Uterus (tissue), 2 donors: ENCODE measurements at regions not wholly inside any gene's neighbourhood (a gene's known extent, or its start where the extent isn't known, plus 50 kb on each side); places are given as distances from the start of the nearest gene placed in this dataset.

Experiments
- POLR2A ChIP-seq, 2 donors: fragments of 450-650 bp; IDR thresholded peaks; one replicate each; pipeline ENCODE4 v1.6.1; 2016; ENCODE audit warnings: antibody characterized with exemption in 2 of 2, mild to moderate bottlenecking in 1 of 2, moderate library complexity in 1 of 2
- TF ChIP-seq, protein P1 (sequence below), 4 experiments: fragments of 200-600 bp in 2 of 4; fragments of 450-650 bp in 2 of 4; sonication (generic) in 2 of 4; IDR thresholded peaks; one replicate each; pipeline ENCODE4 v1.5.1; 2016 to 2019; ENCODE audit warnings: antibody characterized with exemption in 4 of 4, mild to moderate bottlenecking in 2 of 4, moderate library complexity in 1 of 4

DNA sequence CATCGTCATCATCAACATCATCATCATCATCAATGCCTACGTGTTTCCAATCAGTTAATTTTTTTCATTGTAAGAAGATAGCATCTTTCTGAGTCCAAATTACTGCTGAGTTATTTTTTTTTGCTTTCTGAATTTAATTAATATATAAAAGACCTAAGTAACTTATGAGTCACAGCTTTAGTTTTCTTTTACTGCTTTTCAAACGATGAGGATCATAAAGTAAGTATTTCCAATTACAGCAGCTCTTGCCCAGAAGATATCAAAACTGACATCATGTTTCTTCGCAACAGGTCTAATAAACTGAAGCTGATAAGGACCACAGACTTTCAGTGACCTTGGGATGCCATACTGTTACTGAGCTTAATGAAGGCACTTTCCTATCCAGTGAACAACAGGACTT, 442.2 kb downstream of the DSEL start:
- TF ChIP-seq, protein P1, sequence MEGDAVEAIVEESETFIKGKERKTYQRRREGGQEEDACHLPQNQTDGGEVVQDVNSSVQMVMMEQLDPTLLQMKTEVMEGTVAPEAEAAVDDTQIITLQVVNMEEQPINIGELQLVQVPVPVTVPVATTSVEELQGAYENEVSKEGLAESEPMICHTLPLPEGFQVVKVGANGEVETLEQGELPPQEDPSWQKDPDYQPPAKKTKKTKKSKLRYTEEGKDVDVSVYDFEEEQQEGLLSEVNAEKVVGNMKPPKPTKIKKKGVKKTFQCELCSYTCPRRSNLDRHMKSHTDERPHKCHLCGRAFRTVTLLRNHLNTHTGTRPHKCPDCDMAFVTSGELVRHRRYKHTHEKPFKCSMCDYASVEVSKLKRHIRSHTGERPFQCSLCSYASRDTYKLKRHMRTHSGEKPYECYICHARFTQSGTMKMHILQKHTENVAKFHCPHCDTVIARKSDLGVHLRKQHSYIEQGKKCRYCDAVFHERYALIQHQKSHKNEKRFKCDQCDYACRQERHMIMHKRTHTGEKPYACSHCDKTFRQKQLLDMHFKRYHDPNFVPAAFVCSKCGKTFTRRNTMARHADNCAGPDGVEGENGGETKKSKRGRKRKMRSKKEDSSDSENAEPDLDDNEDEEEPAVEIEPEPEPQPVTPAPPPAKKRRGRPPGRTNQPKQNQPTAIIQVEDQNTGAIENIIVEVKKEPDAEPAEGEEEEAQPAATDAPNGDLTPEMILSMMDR (IDR thresholded peaks at IDR 0.05) = no peak
- TF ChIP-seq POLR2A (IDR thresholded peaks at IDR 0.05) = no peak
